CD1c-positive myeloid dendritic cell (primary cell): ENCODE measurements at regions not wholly inside any gene's neighbourhood (a gene's known extent, or its start where the extent isn't known, plus 50 kb on each side); places are given as distances from the start of the nearest gene placed in this dataset.
"Not testable (repeated sequence)": the region's sequence is repeated elsewhere in the genome, so short reads cannot be mapped to it uniquely, and the experiment has no call there.

ENCODE experiments used
- DNase-seq: peaks from one replicate; pipeline ENCODE4 v3.0.0-alpha.2; 2016; ENCODE audit errors: extremely low spot score

DNA sequence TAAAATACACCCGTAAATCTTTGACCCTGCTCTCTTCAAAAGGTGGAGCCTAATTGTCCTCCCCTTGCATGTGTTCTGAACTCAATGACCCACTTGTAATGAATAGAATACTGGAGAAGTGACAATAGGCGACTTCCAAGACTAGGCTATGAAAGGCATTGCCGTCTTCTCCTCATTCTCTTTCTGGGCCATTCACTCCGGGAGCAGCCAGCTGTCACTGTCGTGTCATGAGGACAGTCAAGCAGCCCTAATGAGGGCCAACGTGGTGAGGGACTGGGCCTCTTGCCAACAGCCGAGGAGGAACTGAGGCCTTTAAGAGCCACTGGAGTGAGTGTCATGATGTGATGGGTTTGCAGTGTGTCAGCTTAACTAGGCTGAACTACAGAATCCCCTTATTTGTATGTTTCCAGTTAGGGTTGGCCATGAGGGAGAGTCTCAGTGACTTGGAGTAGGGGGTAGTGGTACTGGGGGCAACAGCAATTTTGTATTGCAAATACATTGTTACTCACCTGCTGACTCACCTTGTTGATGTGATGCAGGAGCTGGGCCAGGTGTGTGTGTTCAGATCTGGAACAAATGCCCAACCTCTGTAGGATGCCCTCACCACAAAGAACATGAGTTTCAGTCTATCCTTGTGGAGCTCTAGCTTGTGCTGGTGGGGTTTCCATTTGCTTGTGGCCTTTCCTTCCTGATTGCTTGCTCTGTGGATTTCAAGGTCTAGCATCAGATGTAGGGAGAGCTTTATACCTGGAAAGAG is 188.5 kb upstream of the PROK2 start:
- peak; percentile 87 for DNase-seq

DNA sequence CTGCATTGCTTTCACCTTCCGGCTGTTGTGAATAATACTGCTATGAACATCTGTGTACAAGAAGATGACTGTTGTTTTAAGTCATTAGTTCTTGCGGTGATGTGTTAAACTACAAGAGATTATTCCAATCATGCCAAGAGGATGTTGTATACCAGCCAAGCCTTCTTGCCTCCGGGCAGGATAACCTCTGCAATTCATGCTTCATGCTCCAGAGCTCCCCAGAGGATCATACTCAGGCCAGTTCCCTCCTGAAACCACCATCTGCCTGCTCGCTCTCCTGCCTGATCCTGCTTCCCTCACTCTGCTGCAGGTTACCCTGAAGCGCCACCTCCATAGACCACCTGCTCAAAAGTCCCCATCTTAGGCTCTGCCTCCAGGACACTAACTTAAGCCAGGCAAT is 187.1 kb upstream of the PROK2 start:
- DNase-seq: no peak

DNA sequence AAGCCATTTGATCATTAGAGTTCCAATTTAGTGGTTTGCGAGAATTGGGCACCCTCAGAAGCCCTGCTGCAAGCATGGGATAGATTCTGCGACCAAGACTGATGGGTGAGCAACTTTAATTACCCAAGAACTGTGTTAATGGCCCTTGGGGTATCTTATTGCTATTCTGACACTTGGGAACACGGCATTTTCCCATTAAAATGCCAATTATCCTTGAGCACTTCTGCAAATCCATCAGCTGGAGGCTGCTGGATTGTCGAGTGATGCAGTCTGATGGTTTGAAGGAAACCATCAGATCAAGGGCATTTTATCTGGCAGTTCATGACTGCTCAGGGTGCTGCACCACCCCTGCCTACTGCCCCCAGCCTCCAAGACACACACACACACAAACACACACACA is 183.6 kb upstream of the PROK2 start:
- DNase-seq: no peak

DNA sequence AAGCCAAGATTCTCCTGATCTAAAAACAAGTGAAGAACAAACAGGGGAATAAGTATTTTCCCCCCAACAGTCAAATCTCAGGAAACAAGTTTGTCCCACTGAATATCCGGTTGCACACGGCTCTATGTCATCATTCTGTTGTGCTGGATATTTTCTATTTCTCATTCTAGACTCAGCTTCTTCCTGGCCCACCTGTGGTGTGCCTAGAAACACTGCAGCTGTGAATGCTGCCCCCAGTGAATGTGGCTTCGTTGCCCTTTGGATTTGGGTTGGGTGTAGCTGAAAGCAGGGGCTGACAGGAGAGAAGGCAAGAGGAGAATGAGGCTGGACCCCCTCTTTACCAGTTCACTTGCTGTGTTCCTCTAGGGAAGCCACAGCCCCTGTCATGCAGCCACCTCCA is 181.2 kb upstream of the PROK2 start:
- no peak for DNase-seq

DNA sequence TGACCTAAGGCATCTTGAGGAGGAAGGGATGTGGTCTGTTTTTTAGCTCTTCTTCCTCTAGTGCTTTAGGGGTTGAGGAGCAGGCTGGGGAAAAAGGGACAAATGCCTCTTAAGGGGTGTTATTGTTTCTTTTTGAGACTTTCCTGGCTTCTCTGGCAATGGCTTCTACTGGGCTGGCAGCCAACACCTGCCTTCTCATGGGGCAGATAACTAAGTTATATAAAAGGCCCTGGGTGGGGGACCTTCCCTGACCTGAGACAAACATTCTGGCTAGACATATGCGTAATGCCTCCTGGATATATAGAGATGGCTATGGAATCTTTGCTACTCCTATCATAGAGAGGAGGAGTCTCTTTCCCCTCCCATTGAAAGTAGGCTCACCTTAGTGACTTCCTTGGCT is 179.2 kb upstream of the PROK2 start:
- no peak for DNase-seq

DNA sequence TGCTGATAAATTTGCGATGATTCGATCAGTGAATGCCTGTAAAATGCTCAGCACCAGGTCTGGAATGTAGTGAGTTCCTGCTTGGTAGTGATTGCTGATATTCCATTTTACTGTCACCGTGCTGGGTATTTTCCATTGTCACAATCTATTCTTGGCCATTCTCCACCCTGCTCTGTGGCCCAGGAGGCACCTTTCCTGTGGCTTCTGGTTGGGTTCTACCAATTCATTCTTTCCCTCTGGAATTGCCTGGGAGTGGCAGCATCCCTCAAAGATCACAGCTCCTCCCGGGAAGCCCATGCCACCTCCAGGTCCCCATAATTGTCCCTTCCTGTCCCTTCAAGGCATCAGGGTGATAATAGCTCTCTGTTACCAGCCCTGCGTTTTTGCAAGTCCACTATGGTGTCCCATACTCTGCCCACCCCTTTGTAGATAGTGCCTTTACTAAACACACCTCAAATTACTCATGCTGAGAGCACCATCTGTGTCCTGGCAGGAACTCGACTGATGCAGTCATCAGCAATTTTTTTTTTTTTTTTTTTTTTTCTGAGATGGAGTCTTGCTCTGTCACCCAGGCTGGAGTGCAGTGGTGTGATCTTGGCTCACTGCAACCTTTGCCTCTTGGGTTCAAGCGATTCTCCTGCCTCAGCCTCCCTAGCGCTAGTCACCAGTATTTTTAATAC is 177.8 kb upstream of the PROK2 start:
- no peak for DNase-seq

DNA sequence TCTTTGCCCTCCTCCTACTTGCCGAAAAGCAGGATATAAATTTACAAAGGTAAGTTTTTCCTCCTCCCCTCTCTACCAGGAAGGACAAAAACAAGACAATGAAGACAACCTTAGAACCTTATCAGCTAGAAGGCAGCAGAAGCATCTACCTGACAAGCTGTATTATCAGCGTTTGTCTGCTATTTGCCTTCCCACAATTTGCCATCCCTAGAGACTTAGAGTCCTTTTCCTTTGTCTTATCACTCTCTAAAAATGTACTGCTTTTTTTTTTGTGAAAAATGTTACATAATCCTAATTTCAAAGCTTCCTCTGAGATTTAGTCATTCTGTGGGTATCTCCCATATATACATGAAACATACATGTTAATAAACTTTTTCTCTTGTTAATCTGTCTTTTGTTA is 176.9 kb upstream of the PROK2 start:
- DNase-seq: no peak

DNA sequence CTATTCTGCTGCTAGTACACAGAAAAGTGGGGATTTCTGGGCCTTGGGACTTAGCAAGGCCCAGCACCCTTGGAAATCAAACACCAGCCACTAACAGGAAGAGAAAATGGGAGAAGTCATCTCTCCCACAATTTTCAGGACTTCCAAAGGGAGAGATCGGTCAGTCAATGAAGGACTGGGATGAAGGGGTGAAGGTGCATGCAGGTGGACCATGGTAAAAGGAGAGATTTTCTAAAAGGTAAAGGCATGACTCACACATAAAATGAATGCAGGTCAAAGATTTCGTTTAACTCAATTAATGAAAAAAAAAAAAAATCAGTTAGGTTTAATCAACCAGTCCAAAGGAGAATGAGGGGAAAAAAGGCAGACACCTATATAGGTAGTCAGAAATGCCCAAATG is 176.4 kb upstream of the PROK2 start:
- DNase-seq: no peak

DNA sequence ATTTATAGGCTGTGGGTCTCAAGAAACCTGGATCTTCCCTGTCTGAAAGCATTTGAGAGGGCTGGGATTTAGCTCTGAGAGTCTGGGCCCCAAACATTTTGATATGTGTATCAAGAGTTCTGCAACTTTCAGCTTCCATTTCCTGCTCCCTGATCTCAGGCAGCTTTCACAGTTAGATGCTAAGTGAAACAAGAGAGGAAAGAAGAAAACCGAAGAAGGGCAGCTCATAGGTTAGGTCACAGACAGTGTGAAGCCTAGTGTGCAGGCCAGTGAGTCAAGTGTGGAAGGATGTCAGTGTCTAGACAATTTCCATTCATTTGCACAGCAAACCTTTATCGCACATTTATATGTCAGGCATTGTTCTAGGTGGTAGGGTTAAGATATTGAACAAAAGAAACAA is 173.6 kb upstream of the PROK2 start:
- no peak for DNase-seq

DNA sequence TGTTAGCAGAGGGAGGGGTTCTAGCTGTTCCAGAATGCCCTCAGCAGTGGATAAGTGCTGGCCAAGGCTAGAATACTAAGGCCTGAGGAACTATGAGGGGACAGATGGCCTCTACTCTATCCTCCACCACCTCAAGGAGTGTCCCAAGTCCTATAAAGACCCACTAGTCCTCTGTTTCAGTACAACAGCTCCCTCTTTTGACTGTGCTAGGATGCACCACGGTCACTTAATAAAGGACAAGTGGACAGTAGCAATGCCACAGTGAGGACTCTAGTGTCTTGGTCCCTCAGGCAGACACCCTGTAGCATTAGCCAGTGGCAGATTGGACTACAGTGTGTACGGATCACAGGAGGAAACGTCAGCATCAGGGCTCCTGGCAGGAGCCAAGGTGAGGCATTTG is 171.8 kb upstream of the PROK2 start:
- no peak for DNase-seq

DNA sequence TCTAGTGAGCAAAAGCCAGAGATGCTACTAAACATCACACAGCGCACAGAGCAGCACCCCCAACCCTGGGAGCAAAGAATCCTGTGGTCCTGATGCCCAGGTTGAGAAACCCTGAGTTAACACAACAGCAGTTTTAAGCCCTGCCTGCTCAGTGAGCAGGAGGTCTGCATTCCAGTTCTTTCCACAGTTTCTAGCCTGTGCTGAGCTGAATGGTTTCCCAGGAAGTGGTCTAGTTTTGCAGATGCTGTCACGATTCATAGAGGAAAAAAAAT is 171.1 kb upstream of the PROK2 start:
- no peak for DNase-seq

DNA sequence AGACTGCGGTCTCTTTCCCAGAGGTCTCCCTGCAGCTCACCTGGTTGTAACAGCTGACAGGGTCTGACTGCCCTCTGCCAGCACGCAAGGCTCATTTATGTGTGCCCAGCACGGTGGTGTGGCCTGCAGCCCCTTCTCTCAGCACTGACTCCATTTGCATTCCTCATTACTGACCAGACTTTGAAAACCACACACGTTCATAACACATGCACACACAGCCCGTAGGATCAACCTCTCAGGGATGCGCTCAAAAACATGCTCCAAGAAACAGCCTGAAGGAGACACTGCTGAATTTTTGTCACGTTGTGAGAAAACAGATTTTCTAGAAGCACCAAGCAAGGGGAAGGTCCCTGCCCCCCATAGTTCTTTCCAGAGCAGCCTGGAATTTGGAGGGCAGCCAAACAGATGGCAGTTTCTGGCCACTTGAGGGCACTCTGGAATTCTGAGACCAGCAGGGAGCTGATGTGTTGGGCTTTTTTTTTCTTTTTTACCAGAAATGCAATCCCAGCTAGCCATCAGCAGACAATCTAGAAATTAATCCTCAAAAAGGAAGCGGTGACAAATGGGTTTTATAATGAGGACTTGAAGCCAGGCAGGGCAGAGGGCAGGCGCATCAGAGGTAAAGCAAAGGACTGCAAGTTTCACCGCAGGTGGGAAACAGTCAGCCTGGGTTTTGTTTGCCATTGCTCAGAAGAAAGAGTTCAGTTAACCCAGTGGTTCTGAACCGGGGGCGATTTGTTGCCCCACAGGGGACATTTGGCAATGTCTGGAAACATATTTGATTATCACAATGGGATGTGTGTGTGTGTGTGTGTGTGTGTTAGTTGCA is 170.5 kb upstream of the PROK2 start:
- DNase-seq: peak; percentile 69

DNA sequence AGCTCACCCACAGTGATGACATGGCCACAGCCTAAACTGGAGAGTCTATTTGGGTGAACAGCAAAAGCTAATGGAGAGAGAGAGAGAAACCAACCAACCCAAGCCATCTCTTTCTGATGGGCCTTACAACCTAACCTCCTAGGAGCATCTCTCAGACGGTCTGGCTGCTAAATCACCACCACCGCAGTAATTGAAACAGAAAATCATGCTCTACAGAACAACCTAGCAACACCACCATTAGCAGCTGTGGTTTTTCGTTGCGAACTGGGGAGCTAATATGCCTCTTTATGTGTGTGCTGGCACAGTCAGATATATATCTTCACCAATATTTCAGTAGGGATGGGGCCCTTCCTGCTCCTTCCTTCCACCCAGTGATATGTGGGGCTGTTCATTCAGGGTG is 166.9 kb upstream of the PROK2 start:
- no peak for DNase-seq

DNA sequence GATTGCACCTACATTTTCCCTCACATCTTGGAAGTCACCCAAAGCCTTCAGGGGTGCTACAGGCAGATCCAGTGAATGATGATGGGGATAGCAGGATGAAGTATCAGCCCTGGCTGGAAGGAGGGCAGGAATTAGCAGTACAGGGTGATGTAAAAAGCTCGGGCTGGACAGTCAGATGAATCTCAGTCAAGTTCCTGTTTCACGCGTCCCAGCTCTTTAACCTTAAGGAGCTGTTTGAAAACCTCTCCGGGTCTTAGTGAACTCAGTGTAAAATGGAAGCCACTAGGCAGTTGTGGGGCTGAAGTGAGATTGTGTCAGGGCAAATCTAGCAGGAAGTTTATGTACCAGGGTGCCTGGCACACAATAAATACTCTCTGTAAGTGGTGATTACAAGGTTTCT is 166.4 kb upstream of the PROK2 start:
- DNase-seq: no peak

DNA sequence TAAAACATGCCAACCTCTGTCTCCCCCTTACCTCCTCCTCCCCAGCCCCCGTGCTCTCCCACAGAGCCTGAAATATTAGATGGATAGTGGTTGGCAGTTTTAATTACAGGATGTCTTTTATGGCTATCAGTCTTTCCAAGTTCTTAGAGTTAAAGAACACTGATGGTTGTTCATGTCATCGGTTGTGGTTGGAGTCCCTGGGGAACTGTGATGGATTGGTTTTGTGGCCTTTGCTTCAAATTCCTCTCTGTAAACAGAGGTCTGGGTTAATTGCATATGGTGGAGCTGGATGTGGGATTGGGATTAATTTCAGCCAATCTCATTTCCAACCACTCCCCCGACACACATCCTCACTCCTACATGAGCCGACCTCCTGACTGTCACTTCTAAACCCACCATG is 164.5 kb upstream of the PROK2 start:
- no peak for DNase-seq

DNA sequence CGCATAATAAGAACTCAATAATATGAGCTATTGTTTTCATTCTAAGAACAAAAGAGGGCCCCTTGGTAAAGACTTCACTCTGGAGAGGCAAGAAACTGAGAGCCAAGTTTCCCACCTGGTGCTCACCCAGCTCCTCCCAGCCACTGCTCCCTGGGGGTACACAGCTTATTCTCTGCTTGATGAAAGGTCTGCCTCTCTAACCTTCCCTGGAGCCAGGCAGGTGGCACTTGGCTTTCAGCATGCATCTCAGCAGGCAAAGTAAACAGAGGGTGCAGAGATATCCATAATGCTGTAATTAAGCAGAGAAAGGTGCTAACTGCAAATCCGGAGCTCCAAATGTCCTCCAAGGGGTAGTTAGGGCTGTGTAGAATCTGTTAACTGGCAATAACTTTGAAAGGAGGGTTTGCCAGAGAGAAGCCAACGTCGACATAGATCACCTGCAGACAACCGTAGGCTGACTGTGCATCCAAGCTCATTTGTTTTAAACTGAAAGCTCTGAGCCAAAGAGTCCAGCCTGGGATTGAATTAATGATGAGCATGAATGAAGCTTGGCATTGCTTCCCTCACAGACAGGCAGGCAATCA is 159.6 kb upstream of the PROK2 start:
- no peak for DNase-seq

DNA sequence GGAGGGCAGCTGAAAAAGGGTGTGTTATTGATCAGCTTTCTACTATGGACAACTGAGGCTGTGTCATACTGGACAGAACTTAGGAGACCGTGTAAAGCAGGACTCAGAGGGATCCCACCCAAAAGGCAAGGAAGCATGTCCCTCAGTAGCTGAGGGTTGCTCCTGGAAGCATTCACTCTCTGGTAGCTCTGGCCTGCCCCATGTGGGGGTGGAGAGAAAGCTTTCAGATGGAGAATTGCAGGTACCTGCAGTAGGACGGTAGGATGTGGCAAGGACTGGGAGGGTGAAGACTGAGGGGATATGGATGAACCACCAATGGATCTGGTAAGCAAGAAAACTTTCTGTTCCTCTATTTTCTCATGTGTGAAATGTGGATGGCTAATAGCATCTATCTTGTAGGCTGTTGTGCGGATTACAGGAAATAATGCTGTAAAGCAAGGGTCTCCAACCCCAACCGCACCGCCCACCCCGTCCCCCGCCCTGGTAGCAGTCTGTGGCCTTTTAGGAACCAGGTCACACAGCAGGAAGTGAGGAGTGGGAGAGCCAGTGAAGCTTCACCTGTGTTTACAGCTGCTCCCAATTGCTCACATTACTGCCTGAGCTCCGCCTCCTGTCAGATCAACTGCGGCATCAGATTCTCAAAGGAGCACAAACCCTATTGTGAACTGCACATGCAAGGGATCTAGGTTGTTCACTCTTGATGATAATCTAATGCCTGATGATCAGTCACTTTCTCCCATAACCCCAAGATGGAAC is 157.7 kb upstream of the PROK2 start:
- no peak for DNase-seq

DNA sequence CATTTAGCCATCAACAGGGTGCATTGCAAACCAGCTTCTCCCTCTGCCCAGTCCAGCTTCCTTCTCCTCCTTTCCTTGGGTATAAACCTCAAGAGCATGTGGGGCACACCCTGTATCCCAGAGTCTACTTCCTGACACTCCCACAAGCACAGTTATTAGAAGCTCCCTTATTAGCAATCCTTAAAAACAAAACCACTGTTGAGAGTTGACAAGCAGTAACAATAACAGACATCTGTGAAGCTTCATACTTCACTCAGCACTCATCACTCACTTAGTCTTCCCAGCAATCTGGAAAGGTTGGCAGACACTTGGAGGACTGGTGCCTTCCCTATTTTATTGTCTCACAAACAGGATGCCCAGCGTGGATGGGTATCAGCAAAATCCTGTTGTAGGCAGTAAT is 155.5 kb upstream of the PROK2 start:
- no peak for DNase-seq

DNA sequence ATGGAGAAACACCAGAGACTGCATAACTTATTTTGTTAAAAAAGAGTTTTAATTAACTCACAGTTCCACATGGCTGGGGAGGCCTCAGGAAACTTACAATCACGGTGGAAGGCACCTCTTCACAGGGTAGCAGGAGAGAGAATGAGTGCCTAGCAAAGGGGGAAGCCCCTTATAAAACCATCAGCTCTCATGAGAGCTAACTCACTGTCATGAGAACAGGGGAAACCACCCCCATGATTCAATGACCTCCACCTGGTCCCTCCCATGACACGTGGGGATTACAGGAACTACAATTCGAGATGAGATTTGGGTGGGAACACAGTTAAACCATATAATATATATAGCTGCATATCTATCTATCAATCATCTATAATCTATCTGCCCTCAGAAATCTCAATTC is 153.1 kb upstream of the PROK2 start:
- not testable (repeated sequence) for DNase-seq

DNA sequence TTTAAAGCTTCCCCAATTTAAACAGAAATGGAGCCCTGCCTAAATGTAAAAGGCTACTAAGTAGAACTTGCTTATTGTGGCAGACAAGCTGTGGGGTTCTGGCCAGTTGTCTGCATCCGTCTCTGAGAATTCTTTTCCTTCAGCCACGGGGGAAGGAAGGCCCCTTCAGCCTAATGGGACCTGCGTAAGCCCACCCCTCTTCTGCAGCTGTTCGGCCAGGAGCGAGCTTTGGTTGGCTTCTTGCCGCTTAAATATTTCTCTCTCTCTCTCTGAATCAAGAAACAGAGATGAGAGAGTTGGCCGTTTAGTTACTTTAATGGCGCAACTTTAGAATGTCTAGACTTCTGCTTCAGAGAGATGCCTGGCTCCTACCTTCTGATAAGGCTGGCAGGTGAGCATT is 151.7 kb upstream of the PROK2 start:
- no peak for DNase-seq

DNA sequence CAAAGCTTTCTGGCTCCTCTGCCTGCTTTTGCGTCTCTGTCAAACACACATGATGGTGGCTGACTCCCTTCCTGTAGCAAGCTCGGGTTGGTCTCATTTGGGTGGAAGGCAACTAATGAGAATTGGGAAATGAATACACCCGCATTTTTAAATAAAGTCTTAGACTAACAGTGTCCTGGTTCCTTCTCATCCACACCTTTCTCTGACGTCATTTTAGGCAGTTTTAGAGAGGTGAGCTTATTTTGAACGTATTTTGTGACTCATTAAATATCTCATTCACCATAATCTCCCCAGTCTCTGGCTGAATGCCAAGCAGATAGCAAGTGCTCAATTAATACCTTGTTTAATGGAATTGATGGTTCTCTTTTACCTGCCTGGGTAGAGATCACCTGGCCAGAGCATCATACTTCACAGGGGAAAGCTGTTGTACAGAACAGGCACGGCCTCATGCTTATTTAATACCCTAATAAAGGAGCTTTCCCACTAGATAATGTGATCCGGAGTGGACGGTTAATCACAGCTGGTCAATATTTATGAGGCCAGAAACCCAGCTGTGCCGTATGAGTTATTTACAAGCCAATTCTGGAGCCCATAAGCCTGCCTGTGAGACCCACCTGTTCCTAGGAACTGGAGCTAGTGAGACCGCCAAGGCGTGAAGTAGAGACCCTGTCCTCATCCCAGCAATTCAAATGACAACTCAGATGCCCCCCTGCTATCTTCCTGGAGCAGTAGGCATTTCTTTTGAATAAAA is 149.7 kb upstream of the PROK2 start:
- DNase-seq: no peak
